DOHH2 (cell line): ENCODE measurements at regions not wholly inside any gene's neighbourhood (a gene's known extent, or its start where the extent isn't known, plus 50 kb on each side); places are given as distances from the start of the nearest gene placed in this dataset.

ENCODE experiments used
- H3F3A ChIP-seq: fragments of 200-600 bp; sonication (generic), shearing (Covaris generic); 2 replicates; pipeline ENCODE4 v1.6.0; 2016; ENCODE audit warnings: antibody characterized with exemption, mild to moderate bottlenecking; ENCODE audit not compliant: control insufficient read depth, insufficient read depth
- H3K27ac ChIP-seq: fragments of 200-600 bp; sonication (generic); 2 replicates; pipeline ENCODE4 v1.5.1; 2014; ENCODE audit warnings: low read depth, mild to moderate bottlenecking, low read length, moderate library complexity
- H3K27me3 ChIP-seq: fragments of 200-600 bp; sonication (generic); 2 replicates; pipeline ENCODE4 v1.6.1; 2014; ENCODE audit warnings: mild to moderate bottlenecking, low read length, mixed read lengths; ENCODE audit not compliant: control insufficient read depth
- H3K36me3 ChIP-seq: fragments of 200-600 bp; sonication (generic); 2 replicates; pipeline ENCODE4 v1.6.1; 2014; ENCODE audit warnings: mild to moderate bottlenecking, low read length, moderate library complexity, mixed read lengths; ENCODE audit not compliant: control insufficient read depth
- H3K4me1 ChIP-seq: fragments of 200-600 bp; sonication (generic); 2 replicates; pipeline ENCODE4 v1.6.1; 2014; ENCODE audit warnings: mild to moderate bottlenecking, low read length, mixed read lengths; ENCODE audit not compliant: control insufficient read depth
- H3K4me2 ChIP-seq: fragments of 200-600 bp; sonication (generic); 2 replicates; pipeline ENCODE4 v1.6.0; 2014; ENCODE audit warnings: mild to moderate bottlenecking, low read length, moderate library complexity
- H3K4me3 ChIP-seq: fragments of 200-600 bp; sonication (generic); 2 replicates; pipeline ENCODE4 v1.5.1; 2014; ENCODE audit warnings: mild to moderate bottlenecking, low read length, mixed read lengths
- H3K79me2 ChIP-seq: fragments of 200-600 bp; sonication (generic); 2 replicates; pipeline ENCODE4 v1.6.1; 2014; ENCODE audit warnings: mild to moderate bottlenecking, low read length, mixed read lengths; ENCODE audit not compliant: control insufficient read depth
- H3K9me2 ChIP-seq: fragments of 200-600 bp; sonication (generic); replicated peaks from 2 replicates; pipeline ENCODE4 v1.6.1; 2014; ENCODE audit warnings: mild to moderate bottlenecking, low read length, mixed read lengths; ENCODE audit not compliant: control insufficient read depth
- H3K9me3 ChIP-seq: fragments of 200-600 bp; sonication (generic); 2 replicates; pipeline ENCODE4 v1.6.1; 2014; ENCODE audit warnings: antibody characterized with exemption, low read length, mixed read lengths; ENCODE audit not compliant: control insufficient read depth, insufficient read depth
- H4K20me1 ChIP-seq: fragments of 200-600 bp; sonication (generic); 2 replicates; pipeline ENCODE4 v1.6.0; 2014; ENCODE audit warnings: low read depth, mild to moderate bottlenecking, antibody characterized with exemption, low read length, moderate library complexity; ENCODE audit not compliant: control insufficient read depth, insufficient read depth
- EZH2phosphoT487 ChIP-seq: fragments of 200-600 bp; sonication (generic); IDR thresholded peaks from 2 replicates; pipeline ENCODE4 v1.6.1; 2017; ENCODE audit warnings: borderline replicate concordance, mild to moderate bottlenecking, antibody characterized with exemption, low read length, moderate library complexity, mixed read lengths
- TF ChIP-seq, protein P1 (sequence below): fragments of 200-600 bp; sonication (generic); IDR thresholded peaks from one replicate; pipeline ENCODE4 v1.5.1; 2014; ENCODE audit warnings: antibody characterized with exemption, mild to moderate bottlenecking, low read depth, low read length; ENCODE audit not compliant: poor library complexity, severe bottlenecking

- H3K4me3 ChIP-seq: no peak overlapping the region
- TF ChIP-seq, protein P1, sequence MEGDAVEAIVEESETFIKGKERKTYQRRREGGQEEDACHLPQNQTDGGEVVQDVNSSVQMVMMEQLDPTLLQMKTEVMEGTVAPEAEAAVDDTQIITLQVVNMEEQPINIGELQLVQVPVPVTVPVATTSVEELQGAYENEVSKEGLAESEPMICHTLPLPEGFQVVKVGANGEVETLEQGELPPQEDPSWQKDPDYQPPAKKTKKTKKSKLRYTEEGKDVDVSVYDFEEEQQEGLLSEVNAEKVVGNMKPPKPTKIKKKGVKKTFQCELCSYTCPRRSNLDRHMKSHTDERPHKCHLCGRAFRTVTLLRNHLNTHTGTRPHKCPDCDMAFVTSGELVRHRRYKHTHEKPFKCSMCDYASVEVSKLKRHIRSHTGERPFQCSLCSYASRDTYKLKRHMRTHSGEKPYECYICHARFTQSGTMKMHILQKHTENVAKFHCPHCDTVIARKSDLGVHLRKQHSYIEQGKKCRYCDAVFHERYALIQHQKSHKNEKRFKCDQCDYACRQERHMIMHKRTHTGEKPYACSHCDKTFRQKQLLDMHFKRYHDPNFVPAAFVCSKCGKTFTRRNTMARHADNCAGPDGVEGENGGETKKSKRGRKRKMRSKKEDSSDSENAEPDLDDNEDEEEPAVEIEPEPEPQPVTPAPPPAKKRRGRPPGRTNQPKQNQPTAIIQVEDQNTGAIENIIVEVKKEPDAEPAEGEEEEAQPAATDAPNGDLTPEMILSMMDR: no peak
- no peak for TF ChIP-seq EZH2phosphoT487
- no peaks in the 10 kb centered on the region for H3K9me2 ChIP-seq
- no peaks in the 10 kb centered on the region for H3K36me3 ChIP-seq
- H3K9me3 ChIP-seq: no peaks in the 10 kb centered on the region
- no peaks in the 10 kb centered on the region for H4K20me1 ChIP-seq
- H3K4me1 ChIP-seq: no peaks in the 10 kb centered on the region
- H3K27me3 ChIP-seq: no peaks in the 10 kb centered on the region
- no peaks in the 10 kb centered on the region for H3K79me2 ChIP-seq
- H3K27ac ChIP-seq: no peak overlapping the region
- no peak overlapping the region for H3K4me2 ChIP-seq
- H3F3A ChIP-seq: no peaks in the 10 kb centered on the region
Measured at GRCh38 chr14:83744891-83745290, 1785.1 kb upstream of the FLRT2 start.

DNA sequence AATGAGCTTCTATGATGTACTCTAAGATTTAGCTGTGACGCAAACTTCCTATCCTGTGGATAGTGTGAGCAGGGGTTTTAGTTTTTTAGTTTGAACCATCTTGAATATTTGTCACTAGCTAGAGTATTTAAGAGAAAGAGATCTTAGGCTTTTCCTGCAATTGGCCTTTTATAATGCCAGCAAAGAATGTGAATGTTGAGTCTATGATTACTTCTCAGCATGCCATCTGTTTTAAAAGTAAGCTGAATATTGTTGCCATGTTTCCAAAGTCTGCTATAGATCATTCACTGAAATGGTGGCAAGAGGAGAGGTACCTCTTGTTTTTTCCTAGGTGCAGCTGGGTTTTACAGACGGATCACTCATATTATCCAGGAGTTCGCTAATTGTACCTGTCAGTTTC, 1783.6 kb upstream of the FLRT2 start:
- no peak overlapping the region for H3K27ac ChIP-seq
- H3K4me1 ChIP-seq: no peaks in the 10 kb centered on the region
- H3K9me3 ChIP-seq: no peaks in the 10 kb centered on the region
- H3K4me2 ChIP-seq: no peak overlapping the region
- TF ChIP-seq EZH2phosphoT487: no peak
- TF ChIP-seq, protein P1: no peak
- no peaks in the 10 kb centered on the region for H4K20me1 ChIP-seq
- no peaks in the 10 kb centered on the region for H3F3A ChIP-seq
- H3K9me2 ChIP-seq: no peaks in the 10 kb centered on the region
- no peaks in the 10 kb centered on the region for H3K27me3 ChIP-seq
- no peaks in the 10 kb centered on the region for H3K36me3 ChIP-seq
- no peaks in the 10 kb centered on the region for H3K79me2 ChIP-seq
- H3K4me3 ChIP-seq: no peak overlapping the region

DNA sequence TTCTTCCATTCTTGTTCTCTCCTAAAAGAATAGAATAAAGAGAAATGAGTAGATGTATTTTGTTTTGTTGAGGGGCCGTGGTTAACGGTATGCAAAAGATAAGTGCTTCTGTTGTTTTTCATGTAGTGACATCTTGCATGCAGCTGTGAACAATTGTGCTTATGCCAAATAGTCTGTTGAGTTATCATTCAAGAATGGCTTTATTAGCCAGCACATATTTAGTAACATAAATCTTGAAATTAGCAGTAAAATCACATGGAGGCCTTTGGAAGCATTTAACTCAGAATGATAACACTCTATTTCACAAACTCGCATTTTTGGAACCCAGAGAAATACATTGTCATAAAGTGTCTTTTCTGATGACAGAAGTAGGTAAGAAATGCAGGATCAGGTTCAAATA, 1772.0 kb upstream of the FLRT2 start:
- Histone ChIP-seq H3K4me1 (no peaks in the 10 kb centered on the region), H3K4me3 (no peak overlapping the region), H3K79me2 (no peaks in the 10 kb centered on the region), H3K27ac (no peak overlapping the region), H3K36me3 (no peaks in the 10 kb centered on the region), H3F3A (no peaks in the 10 kb centered on the region), H3K9me3 (no peaks in the 10 kb centered on the region; the same call in 1 of the 2 replicates), H3K9me2 (no peaks in the 10 kb centered on the region), H4K20me1 (no peaks in the 10 kb centered on the region), H3K4me2 (no peak overlapping the region), H3K27me3 (no peaks in the 10 kb centered on the region)
- TF ChIP-seq EZH2phosphoT487: no peak

- Histone ChIP-seq H3K36me3 (no peaks in the 10 kb centered on the region), H3K4me2 (no peak overlapping the region), H3K4me3 (no peak overlapping the region), H3K27ac (no peak overlapping the region), H3K9me2 (no peaks in the 10 kb centered on the region), H3F3A (no peaks in the 10 kb centered on the region), H3K4me1 (no peaks in the 10 kb centered on the region), H4K20me1 (no peaks in the 10 kb centered on the region), H3K79me2 (no peaks in the 10 kb centered on the region), H3K27me3 (no peaks in the 10 kb centered on the region), H3K9me3 (no peaks in the 10 kb centered on the region; the same call in 1 of the 2 replicates)
- TF ChIP-seq, protein P1: no peak
- no peak for TF ChIP-seq EZH2phosphoT487
Measured at GRCh38 chr14:83764656-83765599, 1765.0 kb upstream of the FLRT2 start.
